ENCODE measurements at regions not wholly inside any gene's neighbourhood (a gene's known extent, or its start where the extent isn't known, plus 50 kb on each side); places are given as distances from the start of the nearest gene placed in this dataset.

DNA sequence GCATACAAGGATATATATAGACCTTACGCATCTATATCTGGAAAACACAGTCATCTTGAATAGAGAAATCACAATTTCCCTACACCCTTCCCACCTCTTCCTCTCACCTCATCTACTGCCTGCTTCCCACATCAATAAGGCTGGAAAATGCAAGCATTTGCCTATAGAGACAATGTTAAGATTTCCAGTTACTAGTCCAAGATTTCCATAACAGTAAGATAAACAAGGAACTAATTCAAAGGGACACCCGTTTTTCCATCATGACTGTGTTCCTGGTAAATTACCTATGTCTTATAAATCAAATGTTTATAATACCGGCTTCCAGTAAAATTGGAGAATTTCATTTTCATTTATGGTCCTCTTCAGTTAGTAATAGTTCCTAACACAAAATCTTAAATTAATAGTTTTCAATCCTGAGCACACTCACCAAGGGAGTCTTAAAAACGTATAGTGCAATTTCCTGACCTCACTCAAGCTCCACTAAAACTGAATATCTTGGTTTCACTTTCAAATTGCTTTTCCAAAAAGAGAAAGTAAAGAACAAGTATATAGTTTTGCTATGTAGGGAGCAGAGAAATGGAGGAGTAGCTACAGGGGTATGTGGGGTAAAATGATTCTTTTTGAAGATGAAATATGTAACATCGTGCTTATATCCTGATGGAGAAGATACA, 398.7 kb downstream of the PLPP3 start:
- no peak for DNase-seq

DNA sequence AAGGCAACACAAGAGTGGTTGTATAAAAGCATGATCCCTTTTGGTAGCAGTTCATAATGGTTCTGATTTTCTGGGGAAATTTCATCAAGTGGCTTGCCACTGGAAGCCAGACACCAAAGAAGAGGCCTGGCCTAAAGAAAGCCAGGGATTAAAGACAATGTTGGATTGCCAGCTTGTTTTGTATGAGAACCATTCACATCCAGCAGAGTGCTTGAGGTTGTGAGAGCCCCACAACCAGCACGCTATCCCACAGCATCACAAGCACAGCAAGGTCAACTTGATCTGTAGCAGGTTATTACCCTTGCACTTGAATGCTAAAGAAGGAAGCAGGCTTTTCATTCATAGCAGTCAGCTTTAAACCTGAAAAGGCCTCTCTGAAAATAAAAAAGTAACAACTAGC, 399.8 kb downstream of the PLPP3 start:
- no peak for DNase-seq

DNA sequence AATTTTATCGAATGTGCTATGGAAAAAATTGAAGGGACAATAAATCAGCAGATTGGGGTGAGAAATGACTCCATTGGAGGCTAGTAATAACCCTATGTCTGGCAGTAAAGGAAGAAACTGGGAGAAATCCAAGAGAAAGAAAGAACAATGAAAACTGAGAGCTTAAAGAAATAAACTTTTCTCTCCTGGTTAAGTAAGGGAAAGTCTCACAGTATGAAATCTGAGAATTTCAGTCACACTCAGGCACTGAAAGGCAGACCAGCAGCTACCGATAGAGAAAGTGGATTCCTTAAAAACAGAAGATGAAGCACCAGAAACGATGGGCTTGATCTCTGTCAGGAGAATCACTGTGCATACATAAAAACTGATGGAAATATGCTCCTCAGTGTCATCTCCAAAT, 404.2 kb downstream of the PLPP3 start:
- DNase-seq, result no peak

DNA sequence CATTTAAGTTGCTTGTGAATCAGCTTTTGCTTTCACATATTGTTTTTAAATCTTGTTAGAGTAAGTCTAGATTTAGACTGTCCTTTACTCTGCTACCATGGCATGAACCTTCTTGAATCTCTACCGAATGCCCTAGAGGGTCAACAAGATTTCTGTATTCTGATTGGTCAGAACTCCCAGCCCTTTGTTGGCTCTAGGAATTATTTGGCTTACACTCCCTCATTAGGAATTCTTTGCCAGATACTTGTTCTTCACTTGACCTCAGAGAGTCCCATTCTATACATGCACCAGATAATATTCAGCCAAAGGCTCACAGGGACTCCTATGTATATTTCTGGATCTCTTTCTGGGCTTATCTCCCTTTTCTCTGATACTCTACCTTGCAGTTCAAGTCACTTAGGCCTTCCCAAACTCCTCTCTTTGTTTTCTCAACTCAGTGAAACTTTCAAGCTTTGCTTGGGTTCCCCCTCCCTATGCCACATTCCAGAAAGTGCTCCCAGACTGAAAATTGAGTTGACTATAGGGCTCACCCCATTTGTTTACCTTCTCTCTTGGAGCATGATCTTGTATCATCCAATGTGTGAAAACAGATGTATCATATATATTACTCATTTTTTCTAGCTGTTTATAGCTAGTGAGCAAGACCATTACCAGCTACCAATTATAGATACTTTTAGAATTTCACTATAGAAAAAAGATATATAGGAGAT, 405.0 kb downstream of the PLPP3 start:
- DNase-seq, result no peak

DNA sequence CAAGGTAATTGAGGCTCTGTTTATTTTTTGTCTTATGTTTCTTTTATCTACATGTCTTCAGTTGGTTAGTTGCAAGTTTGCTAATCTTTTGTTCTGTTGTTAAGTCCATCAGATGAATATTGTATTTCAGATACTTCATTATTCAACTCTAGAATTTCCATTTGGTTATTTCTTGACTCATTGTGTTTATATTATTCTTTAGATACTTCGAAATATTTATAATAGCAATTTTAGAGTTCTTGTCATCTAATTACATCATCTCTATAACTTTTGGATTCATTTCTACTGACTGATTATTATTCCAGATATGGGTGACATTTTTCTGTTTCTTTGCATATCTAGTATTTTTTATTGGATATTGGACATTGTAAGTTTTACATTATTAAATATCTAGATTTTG, 405.6 kb downstream of the PLPP3 start:
- no peak for DNase-seq

DNA sequence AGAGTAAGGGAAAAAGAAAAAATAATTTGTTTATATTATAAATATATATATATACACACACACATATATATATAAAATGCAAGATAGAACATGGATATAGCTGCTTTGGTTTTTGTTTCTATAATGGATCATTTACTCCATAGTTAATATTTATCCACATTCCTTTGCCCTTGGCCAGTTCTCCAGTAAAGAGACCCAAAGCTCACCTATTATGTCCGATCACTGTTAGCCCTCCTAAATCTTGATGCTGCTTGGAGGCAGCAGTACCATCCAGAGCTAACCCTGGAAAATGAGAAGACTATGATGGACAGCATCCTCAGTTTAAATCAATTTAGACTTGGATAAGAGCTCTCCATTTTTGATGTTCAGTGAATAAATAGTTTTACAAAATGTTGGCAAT, 407.7 kb downstream of the PLPP3 start:
- DNase-seq, result no peak

DNA sequence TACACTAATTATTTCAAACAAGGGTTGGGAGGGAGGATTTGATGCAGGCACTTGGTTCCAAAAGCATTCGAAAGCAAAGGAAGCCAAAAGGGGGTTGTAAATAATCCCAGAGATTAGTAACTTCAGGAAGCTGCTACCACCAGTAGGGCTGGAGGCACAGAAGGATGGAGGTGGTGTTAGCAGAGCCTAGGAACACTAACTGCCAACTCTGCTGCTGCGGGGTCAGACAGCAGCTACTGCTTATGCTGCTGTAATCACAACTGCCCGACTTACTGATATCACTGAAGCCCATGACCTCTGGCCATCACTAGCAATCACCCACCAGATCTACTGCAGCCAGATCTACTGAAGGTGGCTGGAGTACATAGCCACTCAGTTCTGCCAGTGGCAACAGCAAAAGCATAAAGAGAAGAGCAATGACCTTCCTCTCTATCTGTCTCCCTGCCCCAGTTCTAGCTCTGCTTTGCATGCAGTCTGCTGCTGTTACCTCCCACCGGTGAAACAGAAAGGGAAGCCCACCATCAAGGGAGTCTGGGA, 408.5 kb downstream of the PLPP3 start:
- no peak for DNase-seq

DNA sequence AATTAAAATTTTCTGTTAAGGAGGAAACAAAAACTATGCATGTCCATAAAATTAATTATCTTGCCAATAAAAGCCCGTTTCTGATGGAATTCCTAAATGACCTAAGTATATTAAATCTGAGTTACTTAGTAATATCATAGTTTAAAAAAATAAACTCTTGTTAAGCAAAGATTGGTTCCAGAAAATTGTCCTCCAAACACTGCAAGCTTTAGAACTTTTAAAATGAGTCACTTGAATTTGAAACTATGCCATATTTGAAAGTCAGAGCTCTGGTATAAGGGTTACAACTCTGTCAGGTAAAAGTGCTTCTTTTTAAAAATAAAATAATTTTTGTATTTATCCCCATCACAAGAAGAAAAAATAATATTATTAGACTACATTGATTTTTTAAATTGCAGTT, 409.5 kb downstream of the PLPP3 start:
- DNase-seq, result no peak

DNA sequence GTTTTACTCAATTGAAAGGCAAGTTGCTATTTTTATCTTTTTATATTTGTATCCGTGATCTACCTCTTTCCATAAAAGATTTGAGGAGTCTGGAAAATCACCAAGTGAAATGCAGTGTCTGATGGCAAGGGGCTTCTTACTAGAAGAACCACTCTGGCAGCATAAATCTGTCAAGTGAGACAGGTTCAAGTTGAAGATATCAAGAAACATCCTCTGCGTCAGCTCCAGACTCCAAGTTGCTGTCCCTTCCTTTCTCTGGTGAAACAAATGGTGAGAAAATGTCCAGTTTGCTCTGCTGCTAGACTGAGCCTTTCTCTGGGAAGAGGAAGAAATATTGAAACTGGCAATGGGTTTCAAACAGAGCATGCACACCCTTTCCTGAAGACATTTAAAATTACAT, 411.2 kb downstream of the PLPP3 start:
- DNase-seq, result no peak

DNA sequence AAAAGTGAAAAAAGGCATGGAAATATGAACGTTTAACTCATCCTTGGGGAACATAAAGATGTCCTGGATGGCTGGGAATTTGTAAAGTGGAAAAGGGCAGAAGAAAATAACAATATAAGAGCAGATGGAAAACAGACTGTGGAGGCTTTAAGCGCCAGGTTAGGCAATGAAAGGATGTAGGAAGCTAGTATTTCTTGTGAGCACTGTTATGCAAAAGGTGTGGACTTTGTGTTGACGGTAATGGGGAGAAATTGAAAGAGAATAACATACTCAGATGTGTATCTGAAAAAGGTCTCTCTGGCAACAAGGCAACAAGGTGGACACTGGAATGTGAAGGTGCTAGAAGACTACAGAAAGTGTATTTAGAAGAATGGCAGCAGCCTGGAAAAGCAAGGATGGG, 411.8 kb downstream of the PLPP3 start:
- DNase-seq, result no peak

DNA sequence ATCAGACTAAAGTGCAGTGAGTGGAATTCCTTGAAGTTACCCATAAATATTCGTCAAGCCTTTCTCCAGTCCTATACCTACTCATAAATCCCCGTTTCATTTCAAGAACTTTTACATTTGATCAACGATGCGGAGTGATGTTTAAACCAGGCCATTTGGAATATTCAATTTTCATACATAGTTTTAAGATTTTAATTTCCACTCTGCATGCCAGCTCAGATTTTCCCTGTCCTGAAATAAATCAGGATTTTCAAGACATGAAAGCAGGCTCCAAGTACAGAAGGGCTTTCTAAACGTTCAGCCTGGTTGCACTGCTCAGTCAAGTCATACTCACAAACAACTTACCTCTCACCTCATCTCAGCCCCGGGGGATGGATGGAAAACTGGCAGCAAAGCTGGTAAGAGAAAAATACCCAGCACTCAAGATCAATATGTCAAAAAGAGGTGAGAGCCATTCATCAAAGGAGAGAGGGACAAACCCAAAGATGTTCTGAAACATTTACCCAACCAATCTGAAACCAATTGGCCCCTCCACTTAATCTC, 418.5 kb downstream of the PLPP3 start:
- DNase-seq, result no peak

DNA sequence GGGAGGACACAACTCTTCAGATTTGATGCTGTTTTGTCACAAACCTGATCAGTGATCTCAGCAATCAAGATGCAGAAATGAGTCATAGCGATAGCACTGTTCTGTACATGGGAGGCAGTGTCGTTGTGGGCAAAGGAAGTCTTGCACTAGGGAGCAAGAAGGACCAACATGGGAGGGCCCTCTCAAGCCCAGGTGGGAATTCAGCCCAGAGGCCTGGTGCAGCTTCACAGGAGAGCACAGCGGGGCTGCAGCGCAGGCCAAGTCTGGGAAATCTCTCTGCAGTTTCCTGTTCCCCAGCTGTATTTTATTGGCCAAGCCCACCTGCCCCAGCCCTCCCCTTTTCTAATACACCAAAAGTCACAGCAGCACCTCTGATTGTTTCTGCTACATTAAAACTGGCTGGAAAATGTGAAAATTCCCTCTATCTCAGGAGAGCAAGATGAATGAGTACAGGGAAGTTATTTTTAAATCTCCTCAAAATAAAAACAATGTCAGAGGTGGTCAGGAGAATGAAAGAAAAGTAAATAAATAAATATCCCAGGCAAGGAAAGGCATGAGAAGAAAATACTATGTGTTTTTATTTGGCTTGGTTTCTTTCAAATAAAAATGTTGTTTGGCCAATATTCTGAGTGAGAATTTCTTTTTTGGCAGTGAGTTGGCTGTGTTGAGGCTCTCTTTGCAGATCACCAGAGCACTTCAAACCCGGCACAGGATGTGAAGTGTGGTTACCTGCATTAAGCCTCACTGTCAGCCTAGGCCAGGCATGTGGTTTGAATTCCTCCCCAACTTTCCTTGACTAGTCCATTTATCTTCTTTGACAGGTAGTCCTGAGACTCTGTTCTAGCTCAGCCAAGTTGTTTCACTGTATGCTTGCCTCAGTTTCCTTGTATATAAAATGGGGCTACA, 422.1 kb downstream of the PLPP3 start:
- no peak for DNase-seq

DNA sequence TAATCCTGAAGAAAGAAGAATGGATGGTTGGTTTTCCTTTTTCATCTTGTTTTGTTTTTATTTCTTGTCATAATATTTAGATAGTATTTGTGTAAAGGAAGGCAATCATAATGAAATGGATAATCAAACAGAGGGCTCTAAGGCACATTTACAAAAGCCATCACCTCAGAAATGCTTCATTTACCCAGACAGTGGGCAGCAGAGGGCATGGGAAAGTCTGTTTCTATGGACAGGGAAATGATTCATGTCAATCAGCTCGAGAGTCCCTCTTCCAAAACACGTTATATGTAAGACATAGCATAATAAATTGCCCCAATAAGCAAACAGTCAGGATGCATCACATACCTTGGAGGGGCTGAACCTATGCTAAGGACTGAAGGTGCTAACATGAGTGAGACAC, 426.1 kb downstream of the PLPP3 start:
- DNase-seq, result no peak

DNA sequence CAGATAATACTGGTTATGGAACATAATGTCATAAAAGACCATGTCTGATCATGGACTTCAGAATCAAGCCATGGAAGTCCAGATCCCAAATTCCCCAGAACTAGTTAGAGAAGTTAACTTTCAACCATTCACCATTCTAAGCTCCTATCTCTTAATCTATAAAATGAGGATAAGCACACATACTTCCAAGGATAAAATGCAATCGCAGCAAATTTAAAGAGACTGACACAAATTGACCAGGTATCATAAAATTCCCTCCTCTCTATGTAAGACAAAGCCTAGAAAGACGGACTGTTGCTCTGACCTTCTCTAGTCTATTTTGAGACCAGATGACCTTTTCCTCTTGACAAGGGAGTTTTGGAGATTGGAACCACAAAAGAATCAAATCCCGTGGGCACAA, 426.7 kb downstream of the PLPP3 start:
- no peak for DNase-seq

DNA sequence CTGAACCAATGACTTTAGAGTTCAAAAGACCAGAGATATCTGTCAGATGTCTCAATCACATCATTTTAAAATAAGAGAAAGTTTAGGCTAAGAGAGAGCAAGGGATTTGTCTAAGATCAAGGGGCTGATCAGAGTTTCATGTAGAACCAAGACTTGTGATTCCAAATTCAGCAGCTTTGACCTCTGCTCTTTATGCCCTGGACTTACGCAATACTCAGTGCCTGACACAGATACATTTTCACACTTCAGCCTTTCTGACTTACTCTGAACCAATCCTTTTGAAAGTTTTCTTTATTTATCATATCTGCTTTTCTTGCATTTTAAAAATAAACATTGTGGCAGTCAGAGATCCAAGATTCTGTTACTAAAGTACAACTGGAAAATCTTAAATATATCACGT, 428.0 kb downstream of the PLPP3 start:
- no peak for DNase-seq

DNA sequence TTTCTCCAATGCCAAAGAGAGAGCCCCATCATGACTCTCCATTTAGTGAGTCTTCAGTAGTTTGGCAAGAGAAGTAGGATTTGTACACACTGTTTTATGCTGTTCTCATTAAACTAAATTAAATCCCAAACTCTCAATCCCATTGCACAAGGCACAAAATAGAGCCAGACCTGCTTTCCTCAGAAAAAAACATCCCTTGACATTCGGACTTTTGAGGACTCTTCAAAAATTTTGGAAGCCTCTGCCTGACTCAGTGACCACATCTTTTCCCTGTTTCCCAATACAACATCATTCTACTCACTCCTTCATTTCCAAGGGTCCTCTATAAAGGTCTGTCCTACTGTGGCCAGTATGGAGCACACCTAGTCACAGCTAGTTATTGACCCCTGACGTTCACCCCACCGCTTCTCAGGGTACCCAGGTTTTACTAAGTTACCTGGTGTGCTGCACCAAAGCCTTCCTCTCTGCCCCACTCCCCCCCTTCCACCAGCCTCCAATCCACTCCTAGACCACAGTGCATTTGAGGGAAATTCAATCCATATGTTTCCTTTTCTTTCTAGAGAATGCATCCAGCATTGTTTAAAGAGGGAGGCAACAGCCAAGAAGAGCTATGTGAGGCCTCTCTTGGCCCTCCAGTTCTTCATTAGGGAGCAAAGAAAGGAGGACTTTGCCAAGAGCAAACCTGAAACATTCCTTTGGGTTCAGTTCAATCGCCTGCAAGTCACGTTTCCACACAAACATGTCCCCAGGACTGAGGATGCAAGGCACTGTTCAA, 428.7 kb downstream of the PLPP3 start:
- no peak for DNase-seq

DNA sequence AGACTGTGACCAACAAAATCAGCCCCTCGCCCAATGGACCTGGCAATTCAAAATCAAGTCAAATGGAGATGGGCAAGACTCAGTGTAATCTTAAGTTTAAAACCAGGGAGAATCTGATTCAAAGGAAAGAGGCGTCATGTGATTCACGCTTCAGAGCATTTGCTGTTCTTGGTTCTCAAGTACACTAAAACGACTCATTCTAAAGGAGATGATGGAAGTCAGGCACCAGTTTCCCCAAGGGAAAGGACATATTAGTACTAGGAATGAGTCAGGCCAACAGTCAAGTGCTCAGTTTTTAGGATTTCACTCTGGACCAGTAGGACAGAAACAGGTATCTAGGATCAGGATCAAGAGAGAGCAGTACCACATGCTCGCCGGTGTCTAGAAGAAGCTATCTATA, 429.6 kb downstream of the PLPP3 start:
- DNase-seq, result no peak

DNA sequence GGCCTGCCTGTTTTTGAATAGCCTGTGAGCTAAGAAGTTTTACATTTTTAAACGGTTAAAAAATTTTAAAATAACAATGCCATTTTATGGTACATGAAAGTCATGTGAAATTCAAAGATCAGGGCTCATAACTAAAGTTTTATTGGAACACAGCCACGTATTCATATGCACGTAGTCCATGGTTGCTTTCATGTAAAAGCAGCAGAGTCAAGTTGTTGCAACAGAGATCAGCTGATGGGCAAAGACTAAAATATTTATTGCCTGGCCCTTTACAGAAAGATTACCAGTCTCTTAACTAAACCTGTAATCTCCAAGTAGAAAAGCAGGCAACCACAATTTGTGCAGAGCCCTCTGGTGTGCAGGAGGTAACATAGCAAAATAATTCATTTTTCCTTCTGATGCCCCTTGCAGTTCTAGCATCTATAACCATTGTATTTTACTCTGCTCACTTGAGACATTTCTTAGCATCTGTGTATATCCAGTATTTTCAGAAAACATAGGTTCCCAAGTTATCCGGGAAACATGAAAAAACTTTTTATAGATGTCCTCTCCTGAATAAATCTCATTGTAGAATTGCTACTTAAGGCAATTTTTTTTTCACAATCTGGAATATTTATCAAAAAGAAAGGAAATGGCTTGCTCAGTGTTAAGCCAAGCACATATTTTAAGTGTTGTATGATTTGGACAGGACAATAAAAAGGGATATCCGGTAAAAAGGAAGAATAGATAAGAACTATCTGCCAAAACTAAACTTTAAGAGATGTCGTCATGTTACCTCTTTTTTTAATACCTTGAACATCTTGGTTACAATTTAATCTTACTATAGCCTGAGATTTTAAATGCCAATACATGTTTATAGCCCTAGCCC, 430.8 kb downstream of the PLPP3 start:
- DNase-seq, result no peak

DNA sequence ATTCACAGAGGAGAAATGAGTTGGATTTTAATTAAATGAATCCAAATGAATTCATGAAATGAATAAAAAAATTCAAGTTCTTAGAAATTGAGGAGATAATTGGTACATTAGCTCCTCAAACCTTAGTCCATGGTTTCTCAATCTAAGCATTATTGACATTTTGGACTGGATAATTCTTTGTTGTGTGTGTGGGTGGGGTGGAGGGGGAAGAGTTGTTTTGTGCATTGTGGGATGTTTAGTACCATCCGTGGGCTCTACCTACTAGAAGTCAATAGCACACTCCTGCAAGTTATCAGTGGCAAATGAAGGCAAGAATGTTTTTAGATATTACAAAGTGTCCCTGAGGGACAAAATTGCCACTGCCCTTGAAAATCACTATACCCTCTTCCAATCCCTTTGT, 431.9 kb downstream of the PLPP3 start:
- no peak for DNase-seq

DNA sequence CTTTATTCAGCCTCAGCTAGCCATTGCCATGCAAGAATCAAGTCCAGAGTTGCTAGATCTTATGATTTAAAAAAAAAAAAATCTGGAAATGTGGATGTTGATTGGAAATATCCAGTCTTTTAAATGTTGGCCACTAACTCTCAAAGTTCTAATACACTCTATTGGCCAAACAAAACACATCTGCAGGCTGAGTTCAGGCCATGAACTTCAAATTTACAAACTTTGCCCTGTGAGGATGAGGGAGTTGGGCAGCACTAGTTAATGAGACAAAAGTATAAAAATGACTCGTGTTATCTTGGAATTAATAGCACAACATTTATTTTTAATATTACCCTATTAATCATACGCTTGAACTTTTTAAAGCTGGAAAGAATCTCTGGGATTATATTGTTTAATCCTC, 432.3 kb downstream of the PLPP3 start:
- DNase-seq, result no peak

DNA sequence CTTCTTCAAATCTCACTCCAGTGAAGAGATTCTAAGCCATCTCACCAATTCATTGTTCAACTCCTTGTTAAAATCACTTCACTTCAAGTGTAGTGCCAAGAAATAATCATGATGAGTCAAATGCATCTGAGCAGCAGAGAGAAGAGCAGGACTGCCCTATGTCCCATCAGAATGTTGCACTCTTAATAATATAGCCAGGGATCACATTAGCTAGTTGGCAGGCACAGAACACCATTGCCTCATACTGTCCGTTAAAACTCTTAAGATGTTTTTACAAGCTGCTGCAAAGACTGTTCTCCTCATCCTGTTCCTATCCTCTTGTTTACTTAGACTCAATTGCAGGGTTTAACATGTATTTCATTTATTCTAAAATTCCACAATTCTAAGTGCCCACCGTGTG, 432.9 kb downstream of the PLPP3 start:
- no peak for DNase-seq

DNA sequence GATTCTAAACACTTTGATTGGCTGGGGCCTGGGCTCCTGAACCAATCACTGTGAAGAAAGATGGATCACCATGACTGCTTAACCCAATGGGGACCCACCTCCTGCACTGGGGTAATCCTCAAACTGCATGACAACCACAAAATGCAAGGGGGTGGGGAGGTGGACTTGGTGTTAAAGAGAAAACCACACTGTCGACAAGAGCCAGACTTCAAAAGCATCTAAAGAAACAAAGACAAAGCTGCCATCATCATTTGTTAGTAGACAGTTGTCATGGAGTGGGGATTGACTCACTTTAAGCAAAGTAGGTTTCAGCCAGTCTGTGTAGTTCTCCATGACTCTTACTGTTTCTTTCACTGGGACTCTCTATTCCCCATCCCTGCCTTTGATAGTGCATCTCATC, 433.8 kb downstream of the PLPP3 start:
- DNase-seq, result no peak
